ENCODE measurements at regions not wholly inside any gene's neighbourhood (a gene's known extent, or its start where the extent isn't known, plus 50 kb on each side); places are given as distances from the start of the nearest gene placed in this dataset.

GRCh38 chr9:19564396-19565061 lies 155.7 kb downstream of the ACER2 start:
- peaks cover 0 to 2% (median 0%) of the 10 kb centered on the region in 8 donors for H3K9me3 Mint-ChIP-seq
- Histone ChIP-seq H3K4me1 (ENCODE audit: insufficient read depth, low read length) (no peaks in the 10 kb centered on the region), H3K27me3 (ENCODE audit: insufficient read depth, low read length) (no peaks in the 10 kb centered on the region), H3K9me3 (ENCODE audit: control insufficient read depth in 1 of 2, low read length in 2 of 2) (no peaks in the 10 kb centered on the region), H3K27ac (ENCODE audit: low read depth, low read length) (no peak overlapping the region), H3K4me3 (ENCODE audit: low read length in 2 of 2) (no peak overlapping the region), H3K36me3 (ENCODE audit: insufficient read depth, low read length) (no peaks in the 10 kb centered on the region)
- H3K4me3 Mint-ChIP-seq, result no peak overlapping the region
- no peak for DNase-seq
- no peaks in the 10 kb centered on the region for H3K36me3 Mint-ChIP-seq
- H3K27me3 Mint-ChIP-seq, result peaks cover 6% of the 10 kb centered on the region in 2 donors
- POLR2A ChIA-PET (ENCODE audit: partially characterized antibody), result no interaction called here
- H3K27ac Mint-ChIP-seq, result no peak overlapping the region
- intact Hi-C loops (cut with micrococcal nuclease), result no loop called here
- H3K4me1 Mint-ChIP-seq, result no peaks in the 10 kb centered on the region
- CTCF ChIA-PET (ENCODE audit: partially characterized antibody), result no interaction called here

GRCh38 chr9:19555214-19555613 lies 146.4 kb downstream of the ACER2 start:
- peaks cover 0 to 11% (median 6%) of the 10 kb centered on the region in 8 donors for H3K9me3 Mint-ChIP-seq
- no peak for DNase-seq
- Histone ChIP-seq H3K36me3 (ENCODE audit: insufficient read depth, low read length) (no peaks in the 10 kb centered on the region), H3K9me3 (ENCODE audit: control insufficient read depth in 1 of 2, low read length in 2 of 2) (no peaks in the 10 kb centered on the region), H3K27me3 (ENCODE audit: insufficient read depth, low read length) (no peaks in the 10 kb centered on the region), H3K4me1 (ENCODE audit: insufficient read depth, low read length) (no peaks in the 10 kb centered on the region), H3K27ac (ENCODE audit: low read depth, low read length) (no peak overlapping the region), H3K4me3 (ENCODE audit: low read length in 2 of 2) (no peak overlapping the region)
- peaks cover 5% of the 10 kb centered on the region in 2 donors for H3K27me3 Mint-ChIP-seq
- peaks cover 0 to 5% (median under 1%) of the 10 kb centered on the region in 4 donors for H3K4me1 Mint-ChIP-seq
- CTCF ChIA-PET (ENCODE audit: partially characterized antibody), result no interaction called here
- POLR2A ChIA-PET (ENCODE audit: partially characterized antibody), result no interaction called here
- H3K27ac Mint-ChIP-seq, result no peak overlapping the region
- H3K36me3 Mint-ChIP-seq, result no peaks in the 10 kb centered on the region
- H3K4me3 Mint-ChIP-seq, result no peak overlapping the region
- intact Hi-C loops (cut with micrococcal nuclease), result no loop called here

GRCh38 chr9:19554529-19554928 lies 145.7 kb downstream of the ACER2 start:
- Histone ChIP-seq H3K4me1 (ENCODE audit: insufficient read depth, low read length) (no peaks in the 10 kb centered on the region), H3K27ac (ENCODE audit: low read depth, low read length) (no peak overlapping the region), H3K36me3 (ENCODE audit: insufficient read depth, low read length) (no peaks in the 10 kb centered on the region), H3K27me3 (ENCODE audit: insufficient read depth, low read length) (no peaks in the 10 kb centered on the region), H3K9me3 (ENCODE audit: control insufficient read depth in 1 of 2, low read length in 2 of 2) (no peaks in the 10 kb centered on the region), H3K4me3 (ENCODE audit: low read length in 2 of 2) (no peak overlapping the region)
- H3K36me3 Mint-ChIP-seq, result no peaks in the 10 kb centered on the region
- peaks cover 0 to 11% (median 6%) of the 10 kb centered on the region in 8 donors for H3K9me3 Mint-ChIP-seq
- peaks cover 0 to 5% (median under 1%) of the 10 kb centered on the region in 4 donors for H3K4me1 Mint-ChIP-seq
- H3K27me3 Mint-ChIP-seq, result peaks cover under 1 to 5% of the 10 kb centered on the region in 2 donors
- intact Hi-C loops (cut with micrococcal nuclease), result no loop called here
- ChIA-PET CTCF (ENCODE audit: partially characterized antibody) (no interaction called here), POLR2A (ENCODE audit: partially characterized antibody) (no interaction called here)
- DNase-seq, result no peak
- no peak overlapping the region for H3K4me3 Mint-ChIP-seq
- H3K27ac Mint-ChIP-seq, result no peak overlapping the region

- Histone ChIP-seq H3K9me3 (ENCODE audit: control insufficient read depth in 1 of 2, low read length in 2 of 2) (no peaks in the 10 kb centered on the region), H3K4me1 (ENCODE audit: insufficient read depth, low read length) (no peaks in the 10 kb centered on the region), H3K4me3 (ENCODE audit: low read length in 2 of 2) (no peak overlapping the region), H3K36me3 (ENCODE audit: insufficient read depth, low read length) (no peaks in the 10 kb centered on the region), H3K27me3 (ENCODE audit: insufficient read depth, low read length) (no peaks in the 10 kb centered on the region), H3K27ac (ENCODE audit: low read depth, low read length) (no peak overlapping the region)
- peaks cover 0 to 5% (median under 1%) of the 10 kb centered on the region in 4 donors for H3K4me1 Mint-ChIP-seq
- ChIA-PET CTCF (ENCODE audit: partially characterized antibody) (no interaction called here), POLR2A (ENCODE audit: partially characterized antibody) (no interaction called here)
- no peaks in the 10 kb centered on the region for H3K36me3 Mint-ChIP-seq
- no peak for DNase-seq
- intact Hi-C loops (cut with micrococcal nuclease), result no loop called here
- H3K9me3 Mint-ChIP-seq, result peaks cover 0 to 10% (median 5%) of the 10 kb centered on the region in 8 donors
- peaks cover 3 to 5% of the 10 kb centered on the region in 2 donors for H3K27me3 Mint-ChIP-seq
- H3K27ac Mint-ChIP-seq, result no peak overlapping the region
- H3K4me3 Mint-ChIP-seq, result no peak overlapping the region
Measured at GRCh38 chr9:19553441-19553840, 144.6 kb downstream of the ACER2 start.

- POLR2A ChIA-PET (ENCODE audit: partially characterized antibody), result no interaction called here
- DNase-seq, result no peak
- Histone ChIP-seq H3K27me3 (ENCODE audit: insufficient read depth, low read length) (no peaks in the 10 kb centered on the region), H3K9me3 (ENCODE audit: control insufficient read depth in 1 of 2, low read length in 2 of 2) (no peaks in the 10 kb centered on the region), H3K4me1 (ENCODE audit: insufficient read depth, low read length) (no peaks in the 10 kb centered on the region), H3K36me3 (ENCODE audit: insufficient read depth, low read length) (no peaks in the 10 kb centered on the region), H3K27ac (ENCODE audit: low read depth, low read length) (no peak overlapping the region), H3K4me3 (ENCODE audit: low read length in 2 of 2) (no peak overlapping the region)
- peaks cover 5 to 7% of the 10 kb centered on the region in 2 donors for H3K27me3 Mint-ChIP-seq
- H3K4me3 Mint-ChIP-seq, result no peak overlapping the region
- H3K9me3 Mint-ChIP-seq, result peaks cover 0 to 7% (median 3%) of the 10 kb centered on the region in 8 donors
- H3K36me3 Mint-ChIP-seq, result no peaks in the 10 kb centered on the region
- CTCF ChIA-PET (ENCODE audit: partially characterized antibody), result no interaction called here
- H3K4me1 Mint-ChIP-seq, result peaks cover 0 to 5% (median under 1%) of the 10 kb centered on the region in 4 donors
- intact Hi-C loops (cut with micrococcal nuclease), result no loop called here
- no peak overlapping the region for H3K27ac Mint-ChIP-seq
Measured at GRCh38 chr9:19552282-19553105, 143.7 kb downstream of the ACER2 start.

- Mint-ChIP-seq H3K9me3 (peaks cover 0 to 7% (median 0%) of the 10 kb centered on the region in 8 donors), H3K36me3 (no peaks in the 10 kb centered on the region), H3K27me3 (peaks cover 6 to 7% of the 10 kb centered on the region in 2 donors), H3K4me1 (peaks cover 0 to 5% (median under 1%) of the 10 kb centered on the region in 4 donors), H3K27ac (no peak overlapping the region), H3K4me3 (peak overlapping the region in 1 of 8 donors; percentile 3)
- POLR2A ChIA-PET (ENCODE audit: partially characterized antibody), result no interaction called here
- intact Hi-C loops (cut with micrococcal nuclease), result no loop called here
- Histone ChIP-seq H3K4me1 (ENCODE audit: insufficient read depth, low read length) (no peaks in the 10 kb centered on the region), H3K27ac (ENCODE audit: low read depth, low read length) (no peak overlapping the region), H3K9me3 (ENCODE audit: control insufficient read depth in 1 of 2, low read length in 2 of 2) (no peaks in the 10 kb centered on the region), H3K27me3 (ENCODE audit: insufficient read depth, low read length) (no peaks in the 10 kb centered on the region), H3K4me3 (ENCODE audit: low read length in 2 of 2) (no peak overlapping the region), H3K36me3 (ENCODE audit: insufficient read depth, low read length) (no peaks in the 10 kb centered on the region)
- no peak for DNase-seq
- CTCF ChIA-PET (ENCODE audit: partially characterized antibody), result no interaction called here
Measured at GRCh38 chr9:19551124-19551929, 142.5 kb downstream of the ACER2 start.

- Mint-ChIP-seq H3K4me3 (no peak overlapping the region), H3K9me3 (peaks cover 0 to 7% (median 2%) of the 10 kb centered on the region in 8 donors), H3K27ac (no peak overlapping the region), H3K4me1 (peaks cover 0 to 5% (median under 1%) of the 10 kb centered on the region in 4 donors), H3K27me3 (peaks cover 6 to 7% of the 10 kb centered on the region in 2 donors), H3K36me3 (no peaks in the 10 kb centered on the region)
- Histone ChIP-seq H3K9me3 (ENCODE audit: control insufficient read depth in 1 of 2, low read length in 2 of 2) (no peaks in the 10 kb centered on the region), H3K27me3 (ENCODE audit: insufficient read depth, low read length) (no peaks in the 10 kb centered on the region), H3K27ac (ENCODE audit: low read depth, low read length) (no peak overlapping the region), H3K4me3 (ENCODE audit: low read length in 2 of 2) (no peak overlapping the region), H3K4me1 (ENCODE audit: insufficient read depth, low read length) (no peaks in the 10 kb centered on the region), H3K36me3 (ENCODE audit: insufficient read depth, low read length) (no peaks in the 10 kb centered on the region)
- intact Hi-C loops (cut with micrococcal nuclease), result no loop called here
- no peak for DNase-seq
- CTCF ChIA-PET (ENCODE audit: partially characterized antibody), result no interaction called here
- POLR2A ChIA-PET (ENCODE audit: partially characterized antibody), result no interaction called here
Measured at GRCh38 chr9:19550009-19550408, 141.2 kb downstream of the ACER2 start.
